HG02970 (cell line): ENCODE measurements at regions not wholly inside any gene's neighbourhood (a gene's known extent, or its start where the extent isn't known, plus 50 kb on each side); places are given as distances from the start of the nearest gene placed in this dataset.
"Not testable (repeated sequence)": the region's sequence is repeated elsewhere in the genome, so short reads cannot be mapped to it uniquely, and the experiment has no call there.

ENCODE experiments used
- ATAC-seq: cut with Tn5 transposase; IDR thresholded peaks from one replicate; pipeline ENCODE4 v1.9.1; 2021; ENCODE audit warnings: mild to moderate bottlenecking, moderate library complexity, moderate number of reproducible peaks; ENCODE audit not compliant: unreplicated experiment, low FRiP score

DNA sequence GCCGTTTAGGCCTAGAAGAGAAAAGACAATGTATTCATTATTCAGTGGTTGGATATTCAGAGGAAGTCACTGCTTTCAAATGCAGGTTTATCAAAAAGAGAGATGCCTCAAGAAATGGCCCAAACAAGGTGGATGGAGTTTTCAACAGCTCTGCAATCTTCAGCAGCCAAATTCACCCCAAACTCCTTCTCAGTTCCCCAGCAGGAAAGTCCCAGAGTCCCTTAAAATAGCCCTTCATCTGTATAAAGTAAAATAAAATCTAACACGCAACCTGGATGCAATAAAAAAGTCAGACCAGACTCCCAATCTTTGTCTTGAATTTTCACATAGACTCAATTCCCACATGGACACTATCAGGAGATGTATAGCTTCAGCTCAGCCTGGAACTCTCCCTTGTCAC lies 101.6 kb upstream of the SPATA12 start:
- no peak for ATAC-seq

DNA sequence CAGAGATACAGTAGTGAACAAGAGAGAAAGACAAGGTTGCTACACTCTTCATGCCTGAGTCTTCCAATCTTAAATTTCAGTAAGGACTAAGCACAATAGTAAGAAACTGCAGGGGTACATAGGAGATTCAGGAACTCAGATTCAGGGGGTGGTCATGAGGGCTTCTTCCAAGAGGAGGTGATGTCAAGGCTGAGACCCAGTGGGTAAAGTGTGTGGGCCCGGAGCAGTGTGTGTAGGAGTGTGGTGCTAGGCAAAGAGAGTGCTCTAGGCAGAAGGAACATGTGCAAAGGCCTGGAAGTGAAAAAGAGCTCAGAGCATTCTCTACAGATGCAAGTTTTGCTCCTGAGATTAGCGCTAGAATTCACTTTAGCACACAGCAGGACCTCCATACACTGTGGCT lies 102.9 kb upstream of the SPATA12 start:
- no peak for ATAC-seq

DNA sequence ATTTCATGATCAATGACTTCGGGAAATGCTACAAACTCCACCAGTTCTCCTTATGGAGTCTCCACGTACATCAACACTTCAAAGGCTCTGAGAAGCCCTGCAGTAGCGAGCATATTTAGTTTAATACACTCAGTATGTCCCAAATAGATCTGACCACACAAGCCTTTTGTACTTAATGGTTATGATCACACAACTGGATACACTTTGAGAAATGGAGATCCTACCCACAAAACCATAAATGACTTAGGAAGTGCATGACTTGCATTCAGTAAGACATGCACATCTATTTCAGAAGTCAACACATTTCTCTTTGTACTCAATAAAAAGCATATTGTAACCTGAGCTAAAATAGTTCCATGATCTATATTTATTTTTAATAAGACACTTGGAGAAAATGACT lies 103.6 kb upstream of the SPATA12 start:
- no peak for ATAC-seq

DNA sequence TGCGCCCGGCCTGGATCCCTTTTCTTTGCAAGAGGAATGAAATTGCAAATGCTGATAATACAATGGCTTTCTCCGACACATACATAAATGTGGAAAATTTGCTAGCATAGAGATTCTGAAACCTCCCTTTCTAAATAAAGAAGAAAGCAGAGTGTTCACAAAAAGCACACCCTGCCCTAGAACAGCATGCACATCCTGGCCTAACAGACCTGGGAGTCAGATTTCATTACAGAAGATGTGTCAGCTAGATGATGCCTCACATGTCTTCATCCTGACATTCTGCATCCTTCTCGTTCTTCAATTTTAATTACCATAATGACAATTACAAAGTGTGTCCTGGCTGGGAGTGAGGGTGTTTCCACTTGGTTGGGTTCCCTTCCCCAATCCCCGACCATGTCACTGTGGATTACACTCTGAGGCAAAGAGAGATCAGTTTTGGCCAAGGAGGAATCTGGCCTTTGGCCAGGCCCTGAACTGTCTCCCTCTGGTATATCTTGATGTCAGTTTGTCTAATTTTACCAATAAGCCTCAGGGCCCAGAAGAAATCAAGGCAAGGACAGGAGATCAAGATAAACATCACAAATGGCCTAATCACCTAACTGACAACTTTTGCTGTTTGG lies 104.9 kb upstream of the SPATA12 start:
- ATAC-seq = no peak

DNA sequence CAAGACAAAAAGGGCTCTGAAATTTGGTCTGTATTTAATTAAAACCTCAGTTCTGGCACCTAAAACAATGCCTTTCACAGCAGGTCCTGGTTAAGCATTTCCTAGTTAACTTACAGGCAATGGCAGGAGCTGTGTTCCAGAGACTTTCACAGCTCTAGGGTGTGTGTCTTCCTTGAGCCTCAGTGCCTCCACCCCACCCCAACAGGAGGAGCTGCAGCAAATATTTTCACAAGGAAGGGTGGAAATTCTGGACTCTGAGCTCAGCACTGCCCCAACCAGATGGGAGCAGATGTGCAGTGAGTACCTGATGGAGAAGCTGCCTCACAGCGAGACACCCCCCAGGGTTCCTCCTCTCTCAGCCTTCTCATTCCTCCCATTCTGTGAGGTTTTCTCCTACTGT lies 106.3 kb upstream of the SPATA12 start:
- no peak for ATAC-seq

DNA sequence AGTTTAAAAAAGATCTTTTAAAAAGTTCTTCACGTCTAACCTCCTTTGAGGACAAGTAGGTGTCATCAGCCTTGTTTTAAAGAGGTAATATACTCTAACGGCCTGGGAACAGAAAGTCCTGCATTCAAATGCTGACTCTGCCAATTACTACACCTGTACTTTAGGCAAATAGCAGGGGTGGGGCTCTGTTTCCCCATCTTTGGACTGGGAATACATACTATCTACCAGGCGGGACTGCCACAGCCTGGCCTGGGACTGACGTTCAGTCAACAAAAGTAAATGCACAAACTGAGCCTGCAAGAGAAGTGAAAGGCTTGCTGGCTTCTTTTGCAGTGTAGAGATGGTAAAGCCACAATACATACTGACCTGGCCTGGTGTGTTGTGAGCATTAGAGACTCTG lies 107.6 kb upstream of the SPATA12 start:
- ATAC-seq = no peak

DNA sequence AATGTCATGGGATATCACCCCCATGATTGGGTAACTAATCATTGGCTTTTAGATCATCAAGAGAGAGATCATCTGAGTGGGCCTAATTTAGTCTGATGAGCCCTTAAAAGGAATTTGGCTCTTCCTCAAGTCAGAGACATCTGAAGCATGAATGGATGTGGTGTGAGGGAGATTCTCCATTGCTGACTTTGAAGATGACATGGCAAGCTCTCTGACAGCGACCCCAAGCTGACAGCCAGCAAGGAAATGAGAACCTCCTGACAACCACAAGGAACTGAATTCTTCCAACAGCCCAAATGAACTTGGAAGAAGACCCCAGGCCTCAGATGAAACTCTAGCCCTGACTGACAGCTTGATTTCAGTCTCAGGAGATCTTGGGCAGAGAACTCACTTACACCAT lies 108.4 kb upstream of the SPATA12 start:
- no peak for ATAC-seq

DNA sequence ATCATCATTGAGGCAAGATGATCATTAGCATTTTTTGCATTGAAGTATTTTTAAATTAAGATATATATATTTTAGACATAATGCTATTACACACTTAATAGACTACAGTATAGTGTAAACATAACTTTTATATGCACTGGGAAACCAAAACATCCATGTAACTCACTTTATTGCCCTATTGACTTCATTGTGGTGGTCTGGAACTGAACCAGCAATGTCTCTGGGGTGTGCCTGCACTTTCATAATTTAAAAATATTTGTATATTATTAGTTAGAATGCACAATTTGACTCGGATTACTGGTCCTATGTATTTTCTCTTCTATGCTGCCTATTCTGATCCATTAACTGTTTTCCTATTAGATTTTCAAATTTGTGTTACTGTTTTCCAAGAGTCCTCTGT lies 109.1 kb upstream of the SPATA12 start:
- no peak for ATAC-seq

DNA sequence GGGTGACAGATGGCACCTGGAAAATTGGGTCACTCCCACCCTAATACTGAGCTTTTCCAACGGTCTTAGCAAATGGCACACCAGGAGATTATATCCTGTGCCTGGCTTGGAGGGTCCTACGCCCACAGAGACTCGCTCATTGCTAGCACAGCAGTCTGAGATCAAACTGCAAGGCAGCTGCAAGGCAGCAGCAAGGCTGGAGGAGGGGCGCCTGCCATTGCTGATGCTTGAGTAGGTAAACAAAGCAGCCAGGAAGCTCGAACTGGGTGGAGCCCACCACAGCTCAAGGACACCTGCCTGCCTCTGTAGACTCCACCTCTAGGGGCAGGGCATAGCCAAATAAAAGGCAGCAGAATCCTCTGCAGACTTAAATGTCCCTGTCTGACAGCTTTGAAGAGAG lies 115.1 kb upstream of the SPATA12 start:
- not testable (repeated sequence) for ATAC-seq

DNA sequence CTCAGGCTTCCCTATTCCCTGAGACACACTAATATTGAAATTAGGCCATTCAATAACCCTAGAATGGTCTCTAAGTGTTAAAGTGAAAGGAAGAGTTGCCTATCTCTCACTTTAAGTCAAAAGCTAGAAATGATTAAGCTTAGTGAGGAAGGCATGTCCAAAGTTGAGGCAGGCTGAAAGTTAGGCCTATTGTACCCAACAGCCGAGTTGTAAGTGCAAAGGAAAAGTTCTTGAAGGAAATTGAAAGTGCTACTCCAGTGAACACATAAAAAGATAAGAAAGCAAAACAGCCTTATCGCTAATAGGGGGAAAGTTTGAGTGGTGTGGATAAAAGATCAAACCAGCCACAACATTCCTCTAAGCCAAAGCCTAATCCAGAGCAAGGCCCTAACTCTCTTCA lies 117.9 kb upstream of the SPATA12 start:
- no peak for ATAC-seq

DNA sequence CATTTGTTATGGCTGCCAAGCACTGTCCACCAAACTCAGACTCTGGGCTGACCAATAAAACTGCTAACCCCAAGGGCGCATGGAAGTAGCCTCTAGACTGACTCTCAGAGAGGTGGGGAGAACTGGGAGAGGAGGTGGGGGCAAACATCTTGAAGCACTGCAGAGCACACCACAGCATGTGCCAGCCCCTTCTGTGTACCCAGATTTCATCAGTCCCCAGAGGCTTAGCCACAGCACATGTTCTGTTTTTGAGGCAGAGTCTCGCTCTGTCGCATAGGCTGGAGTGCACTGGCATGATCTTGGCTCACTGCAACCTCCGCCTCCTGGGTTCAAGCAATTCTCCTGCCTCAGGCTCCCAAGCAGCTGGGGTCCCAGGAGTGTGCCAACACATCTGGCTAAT lies 119.5 kb upstream of the SPATA12 start:
- no peak for ATAC-seq

DNA sequence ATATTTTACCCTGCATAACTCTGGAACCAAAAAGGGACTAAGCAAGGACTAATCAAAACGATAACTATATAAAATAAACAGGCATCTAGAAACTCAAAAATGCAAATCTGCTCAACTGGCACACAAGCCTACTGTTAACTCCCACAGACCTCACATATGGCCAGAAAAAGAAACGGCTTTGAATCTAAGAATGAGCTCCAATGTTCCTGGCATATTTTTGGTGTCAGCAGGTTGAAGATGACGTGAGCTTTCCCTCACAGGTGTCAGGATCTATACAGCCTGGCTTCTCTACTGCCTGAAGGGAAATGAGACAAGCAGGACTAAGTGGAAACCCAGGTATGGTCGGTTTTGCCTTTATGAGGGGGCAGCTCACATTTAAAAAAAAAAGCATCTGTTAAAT lies 120.1 kb upstream of the SPATA12 start:
- ATAC-seq = no peak

DNA sequence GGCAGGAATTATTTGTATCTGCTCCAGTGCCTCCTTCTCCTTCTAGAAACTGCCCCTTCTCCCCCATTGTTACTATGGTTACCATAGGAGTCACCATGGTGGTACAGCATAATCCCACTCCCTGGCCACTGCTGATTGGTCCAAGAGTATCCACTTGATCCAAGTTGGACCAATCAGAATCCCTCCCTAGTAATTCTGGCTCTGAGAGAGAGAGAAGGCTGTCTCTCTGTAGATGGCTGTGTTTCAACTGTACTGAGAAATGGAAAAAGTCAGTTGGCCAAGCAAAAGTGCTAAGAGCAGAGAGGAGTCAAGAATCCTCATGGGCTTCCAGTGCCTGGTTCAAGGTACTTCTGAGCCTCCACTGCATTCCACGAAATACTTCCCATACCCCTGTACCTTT lies 120.6 kb upstream of the SPATA12 start:
- ATAC-seq = no peak

DNA sequence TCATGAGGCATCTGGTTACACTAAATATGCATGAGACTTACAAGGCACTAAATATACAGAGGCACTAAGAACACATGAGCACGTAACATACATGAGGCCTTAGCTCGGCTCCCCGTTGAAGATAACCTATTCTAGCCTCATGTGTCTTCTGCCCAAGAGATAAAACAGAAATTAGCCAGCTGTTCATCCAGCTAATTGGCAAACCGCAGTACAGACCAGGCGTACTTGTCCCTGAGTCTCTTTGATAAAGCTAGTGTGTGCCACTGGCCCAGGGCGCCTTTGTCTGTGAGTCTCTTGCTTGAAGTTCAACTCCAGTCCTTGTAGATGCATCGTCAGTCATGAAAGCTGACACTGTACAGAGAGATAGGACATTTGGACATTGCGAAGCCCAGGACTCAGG lies 121.9 kb upstream of the SPATA12 start:
- no peak for ATAC-seq

DNA sequence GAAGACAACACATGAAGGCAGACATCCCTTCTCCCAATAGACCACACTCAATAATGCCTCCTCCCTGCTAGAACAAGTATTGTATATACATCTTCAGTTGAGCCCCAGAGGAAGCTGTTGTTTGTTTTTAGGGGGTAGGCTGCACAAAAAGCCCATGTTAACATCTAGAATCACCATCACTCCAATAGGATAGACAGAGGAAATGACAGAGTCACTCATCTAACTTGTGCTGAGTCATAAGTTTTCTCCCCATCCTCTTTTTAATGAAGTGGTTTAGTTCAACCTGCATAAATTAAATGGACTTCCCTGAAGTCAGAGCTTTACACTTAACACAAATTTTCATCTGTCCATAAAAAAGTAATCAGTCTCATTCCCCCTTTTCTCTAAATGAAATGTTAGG lies 122.9 kb upstream of the SPATA12 start:
- ATAC-seq = no peak

DNA sequence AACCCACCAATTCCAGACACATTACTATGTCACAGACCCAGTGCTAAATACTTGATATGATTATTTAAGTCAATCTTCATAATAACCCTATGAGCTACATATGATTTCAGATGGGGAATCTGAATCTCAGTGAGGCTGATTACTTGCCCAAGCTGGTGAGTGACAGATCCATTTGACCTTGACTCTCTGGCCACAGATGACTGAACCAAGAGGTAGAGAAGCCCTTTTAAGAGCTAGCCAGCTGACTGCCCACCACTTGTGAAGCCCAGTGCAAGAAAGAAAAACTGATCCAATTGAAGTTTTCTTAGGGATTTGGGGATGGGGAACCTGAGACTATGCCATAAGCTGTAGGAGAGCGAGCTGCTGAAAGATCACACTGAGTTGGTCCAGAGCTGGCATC lies 124.7 kb upstream of the SPATA12 start:
- ATAC-seq = no peak

DNA sequence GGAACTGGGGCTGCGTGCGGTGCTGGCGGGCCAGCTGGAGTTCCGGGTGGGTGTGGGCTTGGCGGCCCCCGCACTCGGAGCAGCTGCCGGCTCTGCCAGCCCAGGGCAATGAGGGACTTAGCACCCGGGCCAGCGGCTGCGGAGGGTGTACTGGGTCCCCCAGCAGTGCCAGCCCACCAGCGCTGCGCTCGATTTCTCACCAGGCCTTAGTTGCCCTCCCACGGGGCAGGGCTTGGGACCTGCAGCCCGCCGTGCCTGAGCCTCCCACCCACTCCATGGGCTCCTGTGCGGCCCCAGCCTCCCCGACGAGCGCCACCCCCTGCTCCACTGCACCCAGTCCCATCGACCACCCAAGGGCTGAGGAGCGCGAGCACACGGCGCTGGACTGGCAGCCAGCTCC lies 126.0 kb upstream of the SPATA12 start:
- ATAC-seq = not testable (repeated sequence)

DNA sequence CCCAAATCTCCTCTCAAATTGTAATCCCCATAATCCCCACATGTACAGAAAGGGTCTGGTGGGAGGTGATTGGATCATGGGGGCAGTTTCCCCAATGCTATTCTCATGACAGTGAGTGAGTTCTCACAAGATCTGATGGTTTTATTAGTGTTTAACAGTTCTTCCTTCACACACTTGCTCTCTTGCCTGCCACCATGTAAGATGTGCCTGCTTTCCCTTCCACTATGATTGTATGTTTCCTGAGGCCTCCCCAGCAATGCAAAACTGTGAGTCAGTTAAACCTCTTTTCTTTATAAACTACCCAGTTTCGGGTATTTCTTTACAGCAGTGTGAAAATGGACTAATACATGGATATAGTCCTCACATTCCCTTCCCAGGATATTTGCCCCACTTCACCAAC lies 126.7 kb upstream of the SPATA12 start:
- ATAC-seq = no peak

DNA sequence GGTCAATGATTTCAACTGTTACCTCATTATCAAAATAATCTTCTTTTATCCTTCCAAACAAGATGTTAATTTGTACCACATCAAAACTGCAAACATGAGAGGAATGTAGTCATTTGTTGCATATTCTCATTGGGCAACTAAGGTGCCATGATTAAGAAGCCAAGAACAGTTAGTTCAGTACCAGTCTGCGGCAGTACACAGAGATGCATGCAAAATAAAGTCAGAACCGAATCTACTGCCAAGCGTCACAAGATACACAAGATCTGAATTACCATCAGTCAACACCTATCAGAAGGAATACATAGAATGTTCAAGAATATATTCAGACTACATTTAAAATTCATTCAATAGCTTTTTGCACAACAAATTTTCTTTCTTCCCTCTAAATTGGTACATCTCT lies 127.6 kb upstream of the SPATA12 start:
- no peak for ATAC-seq

DNA sequence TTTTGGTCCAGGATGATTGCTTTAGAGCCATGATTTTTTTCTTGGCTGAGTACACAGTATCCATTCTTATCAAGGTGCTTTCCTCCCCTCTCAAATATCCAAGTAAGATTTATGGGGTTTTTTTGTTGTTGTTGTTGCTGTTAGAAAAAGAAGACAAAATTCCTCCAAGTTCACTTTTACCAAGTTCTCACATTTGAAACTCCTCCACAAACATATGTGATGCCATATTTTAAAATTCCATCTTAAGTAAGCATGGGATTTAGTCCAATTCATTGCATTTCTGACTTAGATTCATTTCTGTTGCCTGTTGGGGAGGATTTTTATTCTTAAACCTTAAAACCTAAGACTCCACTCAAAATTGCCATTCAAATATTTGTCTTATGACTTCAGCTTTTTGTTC lies 128.6 kb upstream of the SPATA12 start:
- no peak for ATAC-seq

DNA sequence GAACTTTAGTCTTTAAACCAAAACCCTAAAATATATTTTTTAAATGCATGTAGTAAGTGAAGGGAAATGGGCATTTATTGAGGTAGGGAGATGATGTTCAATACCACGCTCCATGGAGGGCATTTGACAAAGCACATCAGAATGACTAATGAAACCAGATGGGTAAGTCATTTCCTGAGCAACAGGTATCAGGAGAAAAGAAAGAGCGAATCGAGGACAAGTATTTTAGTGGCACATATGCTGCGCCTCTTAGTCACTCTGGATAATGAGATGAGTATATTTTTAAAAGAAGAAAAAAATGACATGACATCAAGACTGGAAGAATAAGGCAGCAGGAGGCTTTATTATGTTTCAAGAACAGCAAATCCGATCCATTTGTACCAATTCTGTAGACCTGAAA lies 129.0 kb upstream of the ARHGEF3 start:
- no peak for ATAC-seq

DNA sequence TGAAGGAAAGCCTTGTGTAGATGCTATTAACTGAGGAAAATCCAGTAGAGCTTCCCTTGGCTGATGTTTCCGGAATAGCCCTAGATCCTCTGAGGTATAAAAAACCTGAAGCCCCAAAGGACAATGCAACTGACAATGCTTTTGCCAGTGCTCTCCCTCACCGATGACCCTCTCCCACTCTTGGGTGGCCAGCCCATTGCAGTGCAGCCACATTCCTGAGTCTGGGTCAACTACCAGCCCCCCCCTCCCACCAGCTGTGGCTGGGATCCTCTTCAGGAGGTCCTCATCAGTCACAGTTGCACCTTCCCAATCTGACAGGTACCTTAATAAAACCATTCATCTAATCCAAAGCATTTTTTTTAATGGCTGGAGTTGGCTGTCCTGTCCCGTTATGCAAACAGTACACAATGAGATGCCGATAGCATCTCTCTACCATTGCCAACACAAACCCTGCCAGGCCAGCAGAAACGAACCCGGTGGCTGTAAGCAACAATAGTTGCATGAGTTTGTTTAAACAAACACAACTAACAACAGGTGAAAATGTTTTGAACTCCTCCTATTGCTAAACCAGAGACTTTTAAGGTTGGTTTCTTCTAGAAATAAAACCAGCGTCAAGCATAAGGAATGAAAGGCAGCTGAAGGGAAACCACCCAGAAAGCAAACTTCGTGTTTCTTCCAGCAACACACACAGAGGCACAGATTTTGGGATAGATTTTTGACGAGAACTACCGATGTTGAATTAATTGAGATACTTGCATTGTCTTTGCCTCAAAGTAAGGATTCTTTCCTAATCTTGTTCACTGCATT lies 128.3 kb upstream of the ARHGEF3 start:
- ATAC-seq = no peak
